HL-60 (cell line): ENCODE measurements at regions not wholly inside any gene's neighbourhood (a gene's known extent, or its start where the extent isn't known, plus 50 kb on each side); places are given as distances from the start of the nearest gene placed in this dataset.

Experiments used
- GABPA ChIP-seq: IDR thresholded peaks from 2 replicates; pipeline ENCODE4 v1.6.1; 2012; ENCODE audit warnings: low read depth
- POLR2AphosphoS5 ChIP-seq: IDR thresholded peaks from 2 replicates; pipeline ENCODE4 v1.6.1; 2012; ENCODE audit warnings: low read depth
- SPI1 ChIP-seq: IDR thresholded peaks from 2 replicates; pipeline ENCODE4 v1.6.1; 2012; ENCODE audit warnings: low read depth, mild to moderate bottlenecking, borderline replicate concordance
- TF ChIP-seq, protein P1 (sequence below): IDR thresholded peaks from one replicate; pipeline ENCODE4 v1.5.1; 2011; ENCODE audit warnings: low read length, control low read depth, inconsistent platforms; ENCODE audit not compliant: insufficient read depth
- TF ChIP-seq, protein P2 (sequence below): IDR thresholded peaks from 2 replicates; pipeline ENCODE4 v1.6.1; 2012; ENCODE audit warnings: low read depth; ENCODE audit not compliant: insufficient replicate concordance

DNA sequence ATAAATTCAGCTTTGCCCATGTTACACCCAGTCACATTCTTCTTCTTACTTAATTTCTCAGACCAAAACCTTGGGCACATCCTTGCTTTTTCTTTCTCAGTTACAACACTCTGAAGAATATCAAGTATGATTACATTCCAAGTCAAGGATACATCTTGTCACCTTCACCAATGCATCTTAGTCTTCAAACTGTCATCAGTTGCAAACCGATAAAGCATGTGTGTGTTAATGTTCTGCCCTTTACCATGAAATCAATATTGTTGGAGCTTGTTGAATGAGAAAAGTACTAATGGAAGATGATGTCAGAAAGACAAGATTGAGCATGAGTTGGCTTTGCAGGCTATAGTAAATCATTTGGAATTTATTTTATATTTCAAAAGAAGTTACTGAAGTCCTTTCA is 764.6 kb downstream of the NCAM2 start:
- TF ChIP-seq, protein P1, sequence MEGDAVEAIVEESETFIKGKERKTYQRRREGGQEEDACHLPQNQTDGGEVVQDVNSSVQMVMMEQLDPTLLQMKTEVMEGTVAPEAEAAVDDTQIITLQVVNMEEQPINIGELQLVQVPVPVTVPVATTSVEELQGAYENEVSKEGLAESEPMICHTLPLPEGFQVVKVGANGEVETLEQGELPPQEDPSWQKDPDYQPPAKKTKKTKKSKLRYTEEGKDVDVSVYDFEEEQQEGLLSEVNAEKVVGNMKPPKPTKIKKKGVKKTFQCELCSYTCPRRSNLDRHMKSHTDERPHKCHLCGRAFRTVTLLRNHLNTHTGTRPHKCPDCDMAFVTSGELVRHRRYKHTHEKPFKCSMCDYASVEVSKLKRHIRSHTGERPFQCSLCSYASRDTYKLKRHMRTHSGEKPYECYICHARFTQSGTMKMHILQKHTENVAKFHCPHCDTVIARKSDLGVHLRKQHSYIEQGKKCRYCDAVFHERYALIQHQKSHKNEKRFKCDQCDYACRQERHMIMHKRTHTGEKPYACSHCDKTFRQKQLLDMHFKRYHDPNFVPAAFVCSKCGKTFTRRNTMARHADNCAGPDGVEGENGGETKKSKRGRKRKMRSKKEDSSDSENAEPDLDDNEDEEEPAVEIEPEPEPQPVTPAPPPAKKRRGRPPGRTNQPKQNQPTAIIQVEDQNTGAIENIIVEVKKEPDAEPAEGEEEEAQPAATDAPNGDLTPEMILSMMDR, result no peak
- no peak for TF ChIP-seq POLR2AphosphoS5
- TF ChIP-seq, protein P2, sequence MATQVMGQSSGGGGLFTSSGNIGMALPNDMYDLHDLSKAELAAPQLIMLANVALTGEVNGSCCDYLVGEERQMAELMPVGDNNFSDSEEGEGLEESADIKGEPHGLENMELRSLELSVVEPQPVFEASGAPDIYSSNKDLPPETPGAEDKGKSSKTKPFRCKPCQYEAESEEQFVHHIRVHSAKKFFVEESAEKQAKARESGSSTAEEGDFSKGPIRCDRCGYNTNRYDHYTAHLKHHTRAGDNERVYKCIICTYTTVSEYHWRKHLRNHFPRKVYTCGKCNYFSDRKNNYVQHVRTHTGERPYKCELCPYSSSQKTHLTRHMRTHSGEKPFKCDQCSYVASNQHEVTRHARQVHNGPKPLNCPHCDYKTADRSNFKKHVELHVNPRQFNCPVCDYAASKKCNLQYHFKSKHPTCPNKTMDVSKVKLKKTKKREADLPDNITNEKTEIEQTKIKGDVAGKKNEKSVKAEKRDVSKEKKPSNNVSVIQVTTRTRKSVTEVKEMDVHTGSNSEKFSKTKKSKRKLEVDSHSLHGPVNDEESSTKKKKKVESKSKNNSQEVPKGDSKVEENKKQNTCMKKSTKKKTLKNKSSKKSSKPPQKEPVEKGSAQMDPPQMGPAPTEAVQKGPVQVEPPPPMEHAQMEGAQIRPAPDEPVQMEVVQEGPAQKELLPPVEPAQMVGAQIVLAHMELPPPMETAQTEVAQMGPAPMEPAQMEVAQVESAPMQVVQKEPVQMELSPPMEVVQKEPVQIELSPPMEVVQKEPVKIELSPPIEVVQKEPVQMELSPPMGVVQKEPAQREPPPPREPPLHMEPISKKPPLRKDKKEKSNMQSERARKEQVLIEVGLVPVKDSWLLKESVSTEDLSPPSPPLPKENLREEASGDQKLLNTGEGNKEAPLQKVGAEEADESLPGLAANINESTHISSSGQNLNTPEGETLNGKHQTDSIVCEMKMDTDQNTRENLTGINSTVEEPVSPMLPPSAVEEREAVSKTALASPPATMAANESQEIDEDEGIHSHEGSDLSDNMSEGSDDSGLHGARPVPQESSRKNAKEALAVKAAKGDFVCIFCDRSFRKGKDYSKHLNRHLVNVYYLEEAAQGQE, result no peak
- no peak for TF ChIP-seq GABPA
- no peak for TF ChIP-seq SPI1
